GM08714 (cell line): ENCODE measurements at regions not wholly inside any gene's neighbourhood (a gene's known extent, or its start where the extent isn't known, plus 50 kb on each side); places are given as distances from the start of the nearest gene placed in this dataset.

Experiments used
- H3K4me3 ChIP-seq: fragments of 200-500 bp; sonication (Bioruptor generic); 2 replicates; pipeline ENCODE4 v1.5.1; 2014; ENCODE audit warnings: mild to moderate bottlenecking, low read length, inconsistent platforms
- ZNF274 ChIP-seq: IDR thresholded peaks from 2 replicates; pipeline ENCODE4 v1.6.1; 2012; ENCODE audit warnings: mild to moderate bottlenecking, low read depth, low read length

- no peak for TF ChIP-seq ZNF274
- no peak overlapping the region for H3K4me3 ChIP-seq
These were observed 328.5 kb upstream of the FANCL start for GRCh38 chr2:58569475-58570185.

GRCh38 chr2:58568901-58569300 is 327.8 kb upstream of the FANCL start:
- H3K4me3 ChIP-seq, result no peak overlapping the region
- TF ChIP-seq ZNF274, result no peak

- H3K4me3 ChIP-seq, result no peak overlapping the region
- no peak for TF ChIP-seq ZNF274
These were observed 321.2 kb upstream of the FANCL start for GRCh38 chr2:58562276-58562675.

GRCh38 chr2:58560531-58560930 is 319.4 kb upstream of the FANCL start:
- TF ChIP-seq ZNF274, result no peak
- H3K4me3 ChIP-seq, result no peak overlapping the region

DNA sequence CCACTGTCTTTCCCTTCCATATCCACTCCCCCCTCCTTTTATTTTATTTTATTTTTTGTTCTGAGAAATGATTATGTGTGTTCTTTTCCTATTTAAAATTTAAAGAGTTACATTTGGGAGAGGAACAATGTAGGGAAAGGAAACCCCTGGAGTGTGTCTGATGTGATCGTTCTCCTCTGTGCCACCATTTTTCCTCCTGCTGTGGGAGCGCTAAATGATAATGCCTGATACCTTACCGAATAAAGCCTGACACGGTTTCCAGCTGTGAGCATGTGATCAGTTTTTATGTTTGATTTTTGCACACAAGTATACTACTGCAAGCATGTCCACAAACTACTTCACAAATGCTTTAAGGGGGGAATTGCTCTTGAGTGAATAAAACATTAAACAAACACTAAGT is 317.8 kb upstream of the FANCL start:
- no peak overlapping the region for H3K4me3 ChIP-seq
- TF ChIP-seq ZNF274, result no peak

DNA sequence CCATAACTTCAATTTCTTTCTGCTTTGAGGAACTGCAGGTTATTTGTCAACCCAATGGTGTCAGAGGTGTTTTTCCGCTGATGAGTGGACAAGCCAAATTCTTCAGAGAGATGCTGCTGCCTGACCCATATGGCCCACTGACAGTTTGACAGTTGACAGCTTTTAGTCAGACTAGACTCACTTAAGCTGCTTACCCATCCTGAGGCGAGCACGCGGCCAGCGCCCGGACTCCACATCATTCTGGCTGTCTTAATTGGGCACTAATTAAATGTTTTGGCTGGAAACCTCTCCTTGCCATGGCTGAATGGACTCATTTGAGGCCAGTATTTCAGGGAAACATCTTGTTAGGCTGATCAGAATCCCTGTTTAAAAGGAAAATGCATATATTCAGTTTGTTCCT is 316.1 kb upstream of the FANCL start:
- no peak overlapping the region for H3K4me3 ChIP-seq
- TF ChIP-seq ZNF274, result no peak

GRCh38 chr2:58553937-58554336 is 312.8 kb upstream of the FANCL start:
- no peak overlapping the region for H3K4me3 ChIP-seq
- TF ChIP-seq ZNF274, result no peak

- H3K4me3 ChIP-seq, result no peak overlapping the region
- TF ChIP-seq ZNF274, result no peak
These were observed 312.4 kb upstream of the FANCL start for GRCh38 chr2:58553522-58553921.

DNA sequence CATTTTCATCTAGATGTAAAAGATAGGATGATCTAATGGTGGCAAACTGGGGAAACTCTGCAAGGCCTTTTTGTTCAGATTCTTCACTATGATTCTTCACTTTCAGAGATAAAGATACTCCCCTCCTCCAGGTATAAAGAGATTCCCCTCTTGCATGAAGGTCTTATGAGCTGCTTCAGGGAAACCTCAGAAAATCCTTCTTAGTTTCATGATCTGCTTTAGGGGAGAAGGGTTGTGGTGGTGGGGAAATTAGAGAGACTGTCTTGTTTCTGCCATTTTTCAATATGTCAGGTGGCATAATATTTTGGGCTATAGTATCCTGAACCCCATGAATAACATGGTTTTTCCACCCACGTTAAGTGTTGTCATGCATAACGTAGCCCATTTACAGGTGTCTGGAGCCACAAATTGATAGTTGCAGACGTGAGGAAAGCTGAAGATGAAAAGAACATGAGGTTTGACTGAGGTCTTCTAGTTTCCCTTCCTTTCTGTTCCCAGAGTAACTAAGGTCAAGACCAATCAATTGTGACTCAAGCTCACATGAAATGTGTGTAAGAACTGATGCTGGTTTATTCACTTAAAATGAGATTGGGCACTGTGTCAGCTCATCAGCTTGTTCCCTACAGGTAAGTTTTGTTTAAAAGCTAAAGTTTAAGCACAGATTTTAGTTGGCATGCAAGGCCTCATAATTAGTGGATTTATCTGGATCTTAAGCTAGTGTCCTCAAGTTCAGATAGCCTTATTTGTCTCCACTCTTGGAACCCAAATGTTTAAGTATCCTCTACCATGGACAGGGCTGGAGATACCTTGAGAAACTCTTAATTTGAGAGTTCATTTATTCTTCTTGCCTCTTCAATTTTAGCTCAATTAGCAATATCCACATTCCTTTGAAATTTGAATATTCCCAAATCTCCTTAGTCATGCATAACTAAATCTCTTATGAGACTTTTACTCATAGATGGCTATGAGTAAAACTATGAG is 304.5 kb upstream of the FANCL start:
- TF ChIP-seq ZNF274, result no peak
- no peak overlapping the region for H3K4me3 ChIP-seq

DNA sequence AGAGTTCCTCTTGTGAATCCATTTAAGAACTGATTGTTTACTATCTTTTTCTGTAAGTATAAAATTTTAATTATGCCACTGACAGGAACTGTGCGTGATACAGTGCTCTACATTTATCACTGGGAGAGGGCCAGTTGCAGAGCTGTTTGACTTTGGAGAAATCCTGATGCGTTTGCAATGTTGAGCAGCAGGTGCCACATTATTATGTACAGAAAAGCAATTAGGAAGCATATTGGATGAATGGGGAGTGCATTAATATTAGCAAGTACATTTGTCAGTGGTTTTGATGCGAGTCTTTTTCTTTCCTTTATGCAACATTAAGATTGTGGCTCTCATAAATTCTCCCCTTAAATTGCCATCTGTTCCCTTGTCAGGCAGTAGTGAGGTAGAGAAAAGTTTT is 302.3 kb upstream of the FANCL start:
- TF ChIP-seq ZNF274, result no peak
- no peak overlapping the region for H3K4me3 ChIP-seq

GRCh38 chr2:58541511-58541910 is 300.4 kb upstream of the FANCL start:
- H3K4me3 ChIP-seq, result no peak overlapping the region
- no peak for TF ChIP-seq ZNF274

DNA sequence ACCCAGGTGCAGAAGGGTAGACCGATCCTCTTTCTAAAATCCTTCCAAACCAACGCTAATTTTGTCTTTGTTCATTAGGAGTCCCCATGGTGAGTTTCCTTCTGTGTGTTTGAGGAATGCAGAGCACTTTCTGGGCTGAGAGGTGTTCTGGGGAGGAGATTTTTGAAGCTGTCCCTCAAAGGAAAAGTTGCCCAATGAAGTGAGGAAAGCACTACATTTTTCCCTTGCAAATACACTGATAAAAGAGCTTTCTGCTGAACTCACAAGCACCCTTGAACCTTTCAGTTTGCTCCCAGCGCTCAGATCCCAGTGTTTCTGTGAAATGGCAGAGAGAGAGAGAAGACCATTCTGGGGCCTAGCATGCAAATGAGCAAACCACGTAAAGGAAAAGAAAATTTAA is 299.6 kb upstream of the FANCL start:
- H3K4me3 ChIP-seq, result no peak overlapping the region
- TF ChIP-seq ZNF274, result no peak

DNA sequence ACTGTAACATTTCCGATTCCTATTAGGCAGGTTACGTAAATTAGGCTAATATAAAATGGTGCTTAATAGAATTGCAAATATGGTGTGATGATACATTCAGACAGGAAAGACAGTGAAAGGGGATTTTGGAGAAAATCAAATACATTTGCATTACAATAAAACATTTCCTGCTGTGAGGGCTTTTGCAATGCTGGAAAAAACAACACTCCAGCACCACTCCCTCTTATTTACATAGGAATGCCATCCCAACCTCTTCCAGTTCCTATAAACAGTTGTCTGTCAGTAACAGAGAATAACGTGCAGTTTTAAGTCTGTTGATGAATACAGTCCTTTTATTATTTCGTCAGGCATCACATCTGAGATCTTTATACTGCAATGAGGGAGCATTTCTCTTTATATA is 298.8 kb upstream of the FANCL start:
- TF ChIP-seq ZNF274, result no peak
- H3K4me3 ChIP-seq, result no peak overlapping the region

DNA sequence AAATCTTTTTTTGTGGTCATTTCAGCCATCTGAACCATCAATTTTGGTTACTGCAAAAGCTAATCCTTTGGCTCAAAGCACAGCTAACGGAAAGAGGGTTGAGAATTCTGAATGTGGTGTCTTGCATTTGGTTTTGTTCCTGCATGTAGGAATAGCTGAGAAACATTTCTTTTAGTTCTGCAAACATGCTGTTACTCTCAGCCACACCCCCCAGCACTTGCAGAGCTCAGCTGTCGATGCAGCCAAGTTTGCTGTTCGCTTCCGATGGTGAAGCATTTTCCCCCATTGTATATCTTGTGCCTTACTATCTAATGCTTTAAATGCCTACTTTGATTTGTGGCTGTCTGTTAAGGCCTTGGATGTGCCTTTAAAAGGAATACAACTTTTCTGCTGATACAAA is 294.9 kb upstream of the FANCL start:
- TF ChIP-seq ZNF274, result no peak
- no peak overlapping the region for H3K4me3 ChIP-seq

DNA sequence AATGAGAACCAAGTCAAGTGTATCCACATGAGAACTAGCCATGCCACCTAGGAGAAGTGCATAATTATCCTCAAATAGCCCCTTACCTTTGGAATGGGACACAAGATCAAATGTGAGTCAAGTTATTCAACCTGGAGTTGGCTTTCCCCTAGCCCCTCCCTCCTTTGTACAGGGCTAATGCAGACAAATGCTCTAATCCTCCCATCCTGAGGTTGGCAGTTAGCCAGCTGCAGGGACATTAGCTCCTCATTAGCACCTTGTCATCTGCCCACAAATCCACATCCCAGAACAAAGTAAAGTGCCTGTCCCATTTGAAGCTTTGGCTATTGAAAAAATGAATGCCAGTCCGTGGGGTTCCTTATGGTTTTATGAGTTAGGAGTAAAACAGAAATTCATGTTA is 294.1 kb upstream of the FANCL start:
- H3K4me3 ChIP-seq, result no peak overlapping the region
- TF ChIP-seq ZNF274, result no peak
